Left colon (tissue), 2 donors: ENCODE measurements at regions not wholly inside any gene's neighbourhood (a gene's known extent, or its start where the extent isn't known, plus 50 kb on each side); places are given as distances from the start of the nearest gene placed in this dataset.
"Not testable (repeated sequence)": the region's sequence is repeated elsewhere in the genome, so short reads cannot be mapped to it uniquely, and the experiment has no call there.

Experiments
- ATAC-seq: fragments of 200-7000 bp; cut with Tn5 transposase; one replicate; pipeline ENCODE4 v1.9.1; 2020; ENCODE audit warnings: mild to moderate bottlenecking, moderate library complexity
- DNase-seq, 2 donors: peaks; one replicate each; pipeline ENCODE4 v3.0.0-alpha.2; 2020
- intact Hi-C, 2 donors: fragments of 100-400 bp; cut with DNase I in 1 of 2; cut with micrococcal nuclease in 1 of 2; formaldehyde crosslinking; loops; one replicate each; pipeline versions ENCODE4 v1.11.2 to v1.14.0; 2022; cut with DNase I, micrococcal nuclease
- donor health status: DM: no; HTN: no; CAD: no.
- donor health status: DM: yes; HTN: yes; CAD: no.

- DNase-seq (no peak), ATAC-seq (no peak)
- intact Hi-C loops: no loop called here
Observed at GRCh38 chr21:19123525-19123924, 719.9 kb upstream of the TMPRSS15 start.

- ATAC-seq (no peak), DNase-seq (no peak)
- intact Hi-C loops: no loop called here
Observed at GRCh38 chr21:19124691-19125090, 721.1 kb upstream of the TMPRSS15 start.

GRCh38 chr21:19130379-19131028, 726.9 kb upstream of the TMPRSS15 start:
- ATAC-seq: no peak
- DNase-seq: no peak
- intact Hi-C loops: no loop called here

- DNase-seq (no peak), ATAC-seq (no peak)
- intact Hi-C loops: no loop called here
Observed at GRCh38 chr21:19141511-19141910, 737.9 kb upstream of the TMPRSS15 start.

- intact Hi-C loops: no loop called here
- DNase-seq (no peak), ATAC-seq (no peak)
Observed at GRCh38 chr21:19145682-19146293, 742.2 kb upstream of the TMPRSS15 start.

- ATAC-seq: no peak
- intact Hi-C loops: no loop called here
- DNase-seq: no peak
Observed at GRCh38 chr21:19148056-19148455, 744.5 kb upstream of the TMPRSS15 start.

GRCh38 chr21:19171585-19171984, 768.0 kb upstream of the TMPRSS15 start:
- no peak for ATAC-seq
- DNase-seq: no peak
- intact Hi-C loops: no loop called here

GRCh38 chr21:19181604-19182140, 778.1 kb upstream of the TMPRSS15 start:
- intact Hi-C loops: no loop called here
- DNase-seq (no peak), ATAC-seq (no peak)

- intact Hi-C loops: no loop called here
- DNase-seq (no peak), ATAC-seq (no peak)
Observed at GRCh38 chr21:19197950-19198349, 794.4 kb upstream of the TMPRSS15 start.

GRCh38 chr21:19198801-19199200, 795.2 kb upstream of the TMPRSS15 start:
- intact Hi-C loops: no loop called here
- ATAC-seq (no peak), DNase-seq (no peak)

GRCh38 chr21:19218163-19218562, 814.6 kb upstream of the TMPRSS15 start:
- intact Hi-C loops: no loop called here

GRCh38 chr21:19224090-19224489, 820.5 kb upstream of the TMPRSS15 start:
- DNase-seq: no peak
- ATAC-seq: no peak
- intact Hi-C loops: no loop called here

More at GRCh38 chr21:19218163-19218562, 814.6 kb upstream of the TMPRSS15 start:
- no peak for ATAC-seq
- DNase-seq: no peak

- no peak for ATAC-seq
Observed at GRCh38 chr21:19228226-19228625, 824.6 kb upstream of the TMPRSS15 start.

GRCh38 chr21:19233841-19234240, 830.3 kb upstream of the TMPRSS15 start:
- ATAC-seq, intact Hi-C loops, DNase-seq: not testable (repeated sequence)

More at GRCh38 chr21:19228226-19228625, 824.6 kb upstream of the TMPRSS15 start:
- intact Hi-C loops: no loop called here
- no peak for DNase-seq

- DNase-seq: no peak
- ATAC-seq: no peak
Observed at GRCh38 chr21:19236209-19236608, 832.6 kb upstream of the TMPRSS15 start.

GRCh38 chr21:19237608-19238007, 834.0 kb upstream of the TMPRSS15 start:
- intact Hi-C loops: no loop called here
- ATAC-seq (no peak), DNase-seq (no peak)

More at GRCh38 chr21:19236209-19236608, 832.6 kb upstream of the TMPRSS15 start:
- intact Hi-C loops: no loop called here

GRCh38 chr21:19239696-19240095, 836.1 kb upstream of the TMPRSS15 start:
- DNase-seq: no peak
- intact Hi-C loops: no loop called here
- ATAC-seq: no peak

- intact Hi-C loops: no loop called here
- DNase-seq: no peak
- ATAC-seq: no peak
Observed at GRCh38 chr21:19244502-19245187, 841.1 kb upstream of the TMPRSS15 start.

GRCh38 chr21:19245188-19245580, 841.6 kb upstream of the TMPRSS15 start:
- intact Hi-C loops: no loop called here
- DNase-seq (no peak), ATAC-seq (no peak)

GRCh38 chr21:19246018-19246417, 842.4 kb upstream of the TMPRSS15 start:
- DNase-seq (no peak), ATAC-seq (no peak)
- intact Hi-C loops: no loop called here
